Superior temporal gyrus (tissue), 1 donor: ENCODE measurements at regions not wholly inside any gene's neighbourhood (a gene's known extent, or its start where the extent isn't known, plus 50 kb on each side); places are given as distances from the start of the nearest gene placed in this dataset.
A peak's percentile ranks its signal among the peaks of the same experiment; 100 is the strongest.

Source experiments
- DNase-seq: peaks from one replicate; pipeline ENCODE4 v3.0.0-alpha.2; 2016; ENCODE audit errors: extremely low spot score

- DNase-seq = no peak
Observed at GRCh38 chr2:21693081-21693480, 569.3 kb downstream of the TDRD15 start.

DNA sequence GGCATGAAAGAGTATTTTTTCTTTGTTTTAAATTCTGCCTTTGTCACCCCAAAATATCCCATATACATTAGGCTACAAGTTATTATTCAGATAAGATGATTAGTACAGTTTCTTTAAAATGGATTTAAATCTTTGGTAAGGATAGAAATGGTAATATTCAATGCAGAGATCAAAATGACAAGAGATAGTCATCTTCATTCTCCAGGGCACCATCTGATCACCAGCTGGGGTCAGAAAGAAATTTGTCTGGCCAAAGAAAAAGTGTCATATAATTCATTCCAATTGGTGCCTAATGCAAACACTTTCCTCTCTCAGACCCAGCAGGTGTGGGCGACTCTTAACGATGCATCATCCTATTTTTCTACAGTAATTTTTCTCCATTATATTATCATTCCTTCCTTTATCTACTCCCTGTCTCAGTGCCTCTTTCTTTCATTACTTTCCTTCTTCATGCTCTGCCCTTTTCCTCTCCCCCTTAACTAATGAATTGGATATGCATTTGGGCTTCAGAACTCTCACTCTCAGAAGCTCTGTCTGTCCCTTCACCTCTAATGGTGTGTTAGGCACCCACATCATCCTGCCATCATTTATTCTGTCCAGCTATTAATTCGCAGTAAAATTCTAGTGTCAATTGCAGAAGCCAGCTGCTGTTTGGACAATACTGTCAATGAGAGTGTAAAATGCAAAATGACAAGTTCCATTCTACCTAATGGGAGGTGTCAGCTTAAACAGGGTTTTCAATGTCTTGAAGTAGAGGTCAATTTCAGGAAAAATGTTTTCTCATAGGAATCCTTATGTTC is 570.5 kb downstream of the TDRD15 start:
- no peak for DNase-seq

GRCh38 chr2:21696900-21697299 is 573.1 kb downstream of the TDRD15 start:
- no peak for DNase-seq

DNA sequence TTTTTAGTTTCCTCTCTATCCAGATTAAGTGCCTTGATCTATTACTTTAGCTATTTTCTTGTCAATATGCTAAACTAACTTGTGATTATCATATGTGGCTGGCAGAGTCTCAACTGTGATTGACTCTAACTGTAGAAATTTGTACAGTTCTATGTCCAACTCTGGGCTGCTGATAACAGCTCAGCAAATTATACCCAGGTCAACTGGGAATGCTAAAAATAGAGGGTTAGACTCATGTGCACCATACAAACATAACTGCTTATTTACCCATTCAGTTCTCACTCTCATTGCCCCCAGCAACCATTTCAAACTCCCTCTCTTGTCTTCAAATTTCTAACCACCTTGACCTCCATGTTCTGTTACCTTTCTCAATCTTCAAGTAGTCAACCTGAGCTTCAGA is 576.9 kb downstream of the TDRD15 start:
- no peak for DNase-seq

DNA sequence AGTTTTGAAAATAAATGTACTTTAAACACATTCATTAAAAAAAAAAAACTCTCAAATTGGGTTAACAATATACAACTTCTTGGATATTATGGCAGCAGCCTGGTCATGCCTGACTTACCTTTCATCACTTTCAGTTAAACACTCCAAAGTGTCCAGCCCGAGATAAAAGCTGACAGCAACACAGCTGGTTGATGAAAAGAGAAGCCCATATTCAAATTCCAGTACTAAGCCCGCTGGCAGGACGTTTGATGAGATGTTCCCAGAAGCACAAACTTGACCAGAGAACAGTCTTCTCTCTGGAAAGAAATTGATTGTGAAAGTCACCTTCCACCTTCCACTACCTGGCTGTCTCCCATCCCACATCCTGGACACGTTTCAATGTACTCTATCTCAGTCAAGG is 586.3 kb downstream of the TDRD15 start:
- DNase-seq = no peak

GRCh38 chr2:21710496-21710895 is 586.7 kb downstream of the TDRD15 start:
- DNase-seq = no peak

- peak; percentile 28 for DNase-seq
Observed at GRCh38 chr2:21715887-21716286, 592.1 kb downstream of the TDRD15 start.

DNA sequence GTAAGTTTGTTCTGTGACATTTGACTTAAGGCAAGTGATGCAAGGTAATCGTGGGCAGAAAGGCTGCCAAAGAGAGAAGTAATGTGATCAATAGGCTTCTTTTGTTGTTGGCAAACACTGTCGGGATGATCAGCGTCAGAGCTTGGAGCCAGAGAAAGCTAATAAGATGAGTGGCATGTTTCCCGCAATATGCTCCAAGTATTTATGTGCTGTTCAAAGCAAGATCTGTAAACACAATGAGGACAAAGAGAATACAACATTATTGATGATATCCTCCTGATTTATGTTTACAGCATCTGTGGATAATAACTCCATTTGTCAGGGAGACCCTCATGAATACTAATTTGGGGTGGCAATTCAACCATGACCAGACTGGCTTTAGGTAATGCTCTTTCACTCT is 603.3 kb downstream of the TDRD15 start:
- no peak for DNase-seq

DNA sequence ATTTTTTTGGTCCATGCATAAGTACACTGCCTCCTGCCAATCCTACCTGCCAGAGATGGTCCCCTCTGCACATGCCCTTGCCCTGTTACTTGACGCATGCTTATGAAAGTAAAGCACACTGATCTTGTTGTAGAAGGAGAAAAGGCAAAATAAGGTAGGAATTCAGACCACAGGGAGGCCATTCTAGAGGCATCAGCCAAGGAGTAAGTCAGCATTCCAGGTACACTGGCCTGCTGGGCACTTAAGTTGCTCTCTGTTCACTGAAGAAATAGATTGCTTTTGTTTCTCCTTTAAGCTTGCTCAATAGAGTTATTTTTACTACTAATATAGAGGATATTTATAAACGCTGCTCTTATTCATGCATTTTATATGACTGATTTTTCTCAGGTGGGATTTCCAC is 604.4 kb downstream of the TDRD15 start:
- DNase-seq = no peak

DNA sequence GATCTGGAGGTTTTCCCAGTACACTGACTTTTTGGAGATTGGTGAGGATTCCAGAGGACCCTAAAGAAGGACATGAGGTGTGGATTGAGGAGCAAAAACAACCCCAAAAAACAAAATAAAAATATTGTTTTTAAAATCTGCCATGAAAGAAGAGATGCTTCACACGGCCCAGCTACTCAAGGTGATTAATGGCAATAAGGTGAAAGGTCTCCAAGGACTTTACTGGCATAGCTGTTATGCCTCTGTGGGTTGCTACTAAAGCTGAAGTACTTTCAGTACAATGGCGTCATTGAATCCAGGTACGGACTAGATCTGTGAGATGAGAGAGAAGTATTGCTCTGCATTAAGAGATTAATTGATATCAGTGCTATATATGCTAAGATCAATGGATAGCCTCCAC is 606.4 kb downstream of the TDRD15 start:
- DNase-seq = no peak

DNA sequence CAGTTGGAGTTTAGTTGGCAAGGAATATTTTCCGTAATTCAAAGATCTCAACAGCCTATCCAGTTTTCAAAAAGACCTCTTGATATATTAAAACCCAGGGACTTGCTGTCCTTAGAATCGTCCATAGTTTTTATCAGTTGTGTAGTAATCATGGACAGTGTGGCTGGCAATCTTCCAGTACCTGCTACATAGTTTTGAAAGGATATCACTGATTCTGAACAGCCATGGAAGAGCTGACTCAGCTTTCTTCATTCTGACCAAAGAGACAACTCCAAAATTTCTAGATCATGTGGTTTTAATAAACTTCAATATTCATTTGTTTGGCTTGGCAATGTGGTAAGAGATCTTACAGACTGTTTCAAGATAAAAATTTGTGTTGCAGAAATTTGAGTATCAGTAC is 616.7 kb downstream of the TDRD15 start:
- no peak for DNase-seq

GRCh38 chr2:21746499-21746898 is 622.7 kb downstream of the TDRD15 start:
- no peak for DNase-seq

DNA sequence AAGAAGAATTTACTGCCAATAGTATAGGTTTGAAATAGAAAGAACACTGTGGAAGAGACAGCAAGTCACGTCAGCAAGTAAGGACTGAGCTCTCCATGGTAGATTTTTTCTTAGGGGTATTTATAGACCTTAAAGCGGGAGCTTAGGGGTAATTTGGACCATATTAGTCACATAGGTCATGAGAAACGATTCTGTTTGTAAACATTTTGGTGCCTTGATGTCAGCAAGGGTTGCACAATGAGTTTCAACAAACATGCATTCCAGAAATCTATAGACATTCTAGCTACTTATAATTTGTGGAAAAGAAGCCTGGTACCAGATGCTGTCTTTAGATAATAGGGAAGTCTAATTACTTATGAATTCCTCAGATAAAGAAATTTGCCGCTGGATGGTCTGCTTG is 624.7 kb downstream of the TDRD15 start:
- no peak for DNase-seq

DNA sequence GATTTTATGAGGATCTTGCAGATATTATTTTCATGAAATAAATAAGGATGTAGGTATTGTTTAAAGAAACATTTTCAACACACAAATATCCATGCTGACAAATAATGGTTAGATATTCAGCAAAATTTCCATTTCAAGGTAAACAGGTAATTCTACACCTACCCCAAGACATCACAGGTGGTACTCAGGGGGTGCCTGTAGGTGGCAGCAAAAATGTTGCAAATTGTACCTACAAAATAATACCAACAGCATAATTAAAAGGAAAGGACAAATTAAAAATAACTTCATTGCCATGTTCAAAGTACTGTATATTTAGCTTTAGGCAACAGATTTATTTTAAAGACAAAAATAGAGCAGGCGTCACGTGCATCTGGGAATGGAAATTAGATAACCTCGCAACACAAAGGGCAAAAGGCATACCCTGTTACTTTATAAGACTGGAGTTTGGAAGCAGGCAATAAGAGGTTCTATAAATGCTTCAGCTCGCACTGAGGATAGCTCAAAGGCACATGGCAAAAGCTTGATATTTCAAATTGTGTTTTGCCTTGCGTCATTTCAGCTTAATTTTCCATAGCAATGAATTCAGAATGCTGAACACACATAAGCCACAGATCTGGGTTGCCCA is 630.5 kb downstream of the TDRD15 start:
- no peak for DNase-seq

GRCh38 chr2:21757805-21758430 is 634.1 kb downstream of the TDRD15 start:
- DNase-seq = no peak

GRCh38 chr2:21759819-21760218 is 636.1 kb downstream of the TDRD15 start:
- no peak for DNase-seq

DNA sequence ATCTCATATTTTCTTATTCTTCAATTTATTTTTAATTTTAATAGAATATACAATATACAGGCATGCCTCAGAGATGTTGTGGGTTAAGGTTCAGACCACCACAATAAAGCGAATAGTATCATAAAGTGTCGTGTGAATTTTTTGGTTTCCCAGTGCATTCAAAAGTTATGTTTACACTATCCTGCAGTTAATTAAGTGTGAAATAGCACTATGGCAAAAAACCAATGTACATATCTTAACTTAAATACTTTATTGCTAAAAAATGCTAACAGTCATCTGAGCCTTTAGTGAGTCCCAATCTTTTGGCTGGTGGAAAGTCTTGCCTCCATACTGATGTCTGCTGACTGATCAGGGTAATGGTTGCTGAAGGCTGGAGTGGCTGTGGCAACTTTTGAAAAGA is 637.6 kb downstream of the TDRD15 start:
- DNase-seq = no peak

DNA sequence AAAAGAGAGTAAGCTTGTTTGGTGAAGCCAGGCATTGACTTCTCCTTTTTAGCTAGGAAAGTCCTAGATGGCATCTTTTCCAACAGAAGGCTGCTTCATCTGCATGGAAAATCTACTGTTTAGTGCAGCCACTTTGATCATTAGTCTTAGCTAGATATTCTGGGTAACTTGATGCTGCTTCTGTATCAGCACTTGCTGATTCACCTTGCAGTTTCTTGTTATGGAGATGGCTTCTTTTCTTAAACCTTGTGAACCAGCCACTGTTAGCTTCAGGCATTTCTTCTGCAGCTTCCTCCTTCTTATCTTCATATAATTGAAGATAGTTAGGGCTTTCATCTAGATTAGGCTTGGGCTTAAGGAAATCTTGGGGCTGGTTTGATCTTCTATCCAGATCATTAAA is 639.7 kb downstream of the TDRD15 start:
- DNase-seq = no peak

DNA sequence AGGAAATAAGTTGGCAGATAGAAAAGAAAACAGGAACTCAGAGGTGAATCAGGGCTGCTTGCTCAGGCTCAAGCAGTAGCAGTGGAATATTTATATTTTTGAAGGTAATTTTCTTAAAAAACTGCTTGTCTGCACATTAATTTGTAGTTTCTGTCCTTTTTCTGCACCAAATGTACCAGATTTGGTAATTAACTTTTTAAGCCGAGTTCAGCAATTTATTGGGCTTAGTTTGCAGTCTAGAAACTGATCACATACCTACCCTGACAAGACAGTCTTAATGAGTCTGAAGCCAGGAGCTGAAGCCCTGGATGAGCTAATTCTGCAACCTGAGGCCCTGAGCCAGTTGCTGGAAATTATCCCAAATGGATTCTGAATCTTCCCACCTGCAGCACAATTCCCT is 647.0 kb downstream of the TDRD15 start:
- no peak for DNase-seq

GRCh38 chr2:21772624-21773023 is 648.9 kb downstream of the TDRD15 start:
- DNase-seq = no peak

DNA sequence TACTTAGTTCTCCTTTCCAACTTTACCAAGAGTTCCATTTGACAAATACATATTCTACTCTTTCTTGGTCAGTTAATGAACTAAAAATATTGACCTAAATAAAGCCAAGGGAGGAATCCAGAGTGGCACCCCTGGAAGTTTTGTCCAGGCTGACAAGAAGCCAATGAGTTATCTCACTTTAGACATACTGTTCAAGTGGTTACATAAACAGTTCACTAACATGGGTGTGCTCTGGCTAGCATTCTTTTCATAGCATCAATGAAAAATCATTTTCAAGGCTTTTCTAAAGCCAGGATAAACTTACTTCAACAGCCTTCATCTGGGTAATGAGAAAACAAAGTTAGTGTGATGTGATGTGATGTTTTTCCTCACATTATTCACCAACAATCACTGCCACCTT is 649.4 kb downstream of the TDRD15 start:
- DNase-seq = no peak

DNA sequence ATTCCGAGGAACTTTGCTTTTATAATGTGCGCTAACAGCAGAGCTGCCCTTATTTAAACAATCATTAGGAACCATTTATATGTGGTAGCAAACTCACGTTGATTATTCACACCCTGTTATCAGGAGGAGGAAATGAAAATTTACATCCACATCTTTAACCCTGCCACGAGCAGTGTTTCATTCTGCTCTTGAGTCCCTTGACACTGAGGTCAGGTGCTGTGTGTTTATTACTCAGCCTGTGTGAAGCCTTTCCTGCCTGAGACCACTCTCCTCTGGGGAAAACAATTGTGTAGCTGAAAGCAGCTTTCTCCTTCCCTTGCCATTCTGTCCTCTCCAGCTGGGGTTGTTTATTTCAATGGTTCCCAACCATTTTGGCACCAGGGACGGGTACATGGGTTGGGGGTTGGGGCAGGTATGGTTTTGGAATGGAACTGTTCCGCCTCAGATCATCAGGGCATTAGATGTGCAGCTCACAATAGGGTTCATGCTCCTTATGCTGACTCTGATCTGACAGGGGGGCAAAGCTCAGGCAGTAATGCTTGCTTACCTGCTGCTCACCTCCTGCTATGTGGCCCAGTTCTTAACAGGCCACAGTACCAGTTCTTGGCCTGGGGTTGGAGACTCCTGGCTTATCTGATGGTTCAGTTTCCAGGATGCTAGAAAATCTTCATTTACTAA is 651.1 kb downstream of the TDRD15 start:
- DNase-seq = no peak

DNA sequence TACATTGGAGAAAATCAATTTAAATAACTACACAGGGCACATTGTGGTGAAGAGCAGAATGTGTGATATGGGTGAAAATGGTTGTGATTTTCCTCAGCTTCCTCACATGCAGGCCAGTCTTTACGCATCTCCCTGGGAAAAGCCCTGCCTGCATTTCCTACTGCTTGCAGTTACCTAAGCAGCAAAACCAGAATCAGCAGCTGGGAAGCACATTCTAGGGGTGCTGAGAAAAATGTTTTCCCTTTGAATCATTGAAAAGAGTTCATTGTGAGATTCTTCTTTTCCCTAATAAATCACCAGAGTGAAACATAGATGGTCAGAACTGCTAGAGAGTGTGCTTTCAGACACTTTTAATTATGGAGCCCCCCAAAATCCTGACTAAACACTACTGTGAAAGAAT is 656.0 kb downstream of the TDRD15 start:
- DNase-seq = no peak
